Caco-2 (cell line): ENCODE measurements at regions not wholly inside any gene's neighbourhood (a gene's known extent, or its start where the extent isn't known, plus 50 kb on each side); places are given as distances from the start of the nearest gene placed in this dataset.

ENCODE experiments used
- BruUV-seq: library from RNA; stranded (reverse); fragments of 400-500 nt; replicated peaks from 2 replicates; lab custom pipeline; 2021; lab: Mats Ljungman, UMichigan
- CTCF ChIA-PET: fragments of 300-600 bp; sonication (Branson Sonifier 250); formaldehyde crosslinking; loops from one replicate; lab custom pipeline; 2022; ENCODE audit warnings: antibody characterized with exemption; lab: Charles Lee
- POLR2A ChIA-PET: fragments of 300-600 bp; sonication (Branson Sonifier 250); formaldehyde crosslinking; loops from one replicate; lab custom pipeline; 2022; ENCODE audit warnings: antibody characterized with exemption; lab: Charles Lee
- DNase-seq, 2 experiments: peaks; one replicate each; pipeline versions ENCODE4 v3.0.0 to v3.0.0-alpha.2; 2020 to 2022
- H3K27me3 ChIP-seq: replicated peaks from 2 replicates; pipeline ENCODE4 v1.6.0; 2011; ENCODE audit warnings: low read length; ENCODE audit not compliant: control insufficient read depth, insufficient read depth
- H3K36me3 ChIP-seq: 2 replicates; pipeline ENCODE4 v1.5.1; 2011; ENCODE audit warnings: low read length; ENCODE audit not compliant: control insufficient read depth, insufficient read depth
- H3K4me1 ChIP-seq: fragments of 250-450 bp; sonication (Bioruptor Pico); 2 replicates; pipeline ENCODE4 v1.5.1; 2020; ENCODE audit warnings: mild to moderate bottlenecking
- H3K4me3 ChIP-seq: 2 replicates; pipeline ENCODE4 v1.5.1; 2011; ENCODE audit warnings: low read depth, mild to moderate bottlenecking, control low read depth, low read length
- H3K9me3 ChIP-seq: fragments of 250-450 bp; sonication (Bioruptor Pico); 2 replicates; pipeline ENCODE4 v1.5.1; 2020; ENCODE audit warnings: mild to moderate bottlenecking, moderate library complexity
- H3K27ac Mint-ChIP-seq: one replicate; pipeline ENCODE4 v1.8.0; 2022; ENCODE audit warnings: mixed read lengths; ENCODE audit not compliant: unreplicated experiment
- H3K27me3 Mint-ChIP-seq: one replicate; pipeline ENCODE4 v1.8.0; 2022; ENCODE audit warnings: mixed read lengths; ENCODE audit not compliant: insufficient read depth, unreplicated experiment
- H3K36me3 Mint-ChIP-seq: one replicate; pipeline ENCODE4 v1.8.0; 2022; ENCODE audit warnings: mild to moderate bottlenecking, mixed read lengths; ENCODE audit not compliant: insufficient read depth, unreplicated experiment
- H3K4me1 Mint-ChIP-seq: one replicate; pipeline ENCODE4 v1.8.0; 2022; ENCODE audit warnings: low read depth, mixed read lengths; ENCODE audit not compliant: unreplicated experiment
- H3K4me3 Mint-ChIP-seq: one replicate; pipeline ENCODE4 v1.8.0; 2022; ENCODE audit warnings: mild to moderate bottlenecking, moderate library complexity, mixed read lengths; ENCODE audit not compliant: unreplicated experiment
- H3K9me3 Mint-ChIP-seq: one replicate; pipeline ENCODE4 v1.8.0; 2022; ENCODE audit warnings: mixed read lengths; ENCODE audit not compliant: unreplicated experiment
- CTCF ChIP-seq, 2 experiments: fragments of 200-600 bp in 1 of 2; IDR thresholded peaks; 1 replicate in 1 of 2; 2 replicates in 1 of 2; pipeline versions ENCODE4 v1.5.1 to v1.8.0; 2011 to 2022; ENCODE audit warnings: antibody characterized with exemption in 1 of 2, control low read depth in 1 of 2, inconsistent platforms in 1 of 2, low read depth in 1 of 2, low read length in 1 of 2, mild to moderate bottlenecking in 1 of 2, moderate library complexity in 1 of 2; ENCODE audit not compliant: insufficient read depth in 1 of 2, severe bottlenecking in 1 of 2, unreplicated experiment in 1 of 2
- intact Hi-C: fragments of 100-400 bp; cut with micrococcal nuclease; formaldehyde crosslinking; loops from one replicate; pipeline ENCODE4 v1.10.0; 2022; ENCODE audit not compliant: unreplicated experiment

- ChIA-PET POLR2A (no interaction called here), CTCF (interaction anchor here (1.0 to 1.3 kb wide), 5 partner anchors 8 to 829 kb away, joined by 3 to 4 read pairs (median 3); no protein-coding TSS in a partner anchor)
- Histone ChIP-seq H3K9me3 (no peaks in the 10 kb centered on the region), H3K36me3 (no peaks in the 10 kb centered on the region), H3K27me3 (no peaks in the 10 kb centered on the region), H3K4me3 (no peak overlapping the region), H3K4me1 (peaks cover 7% of the 10 kb centered on the region)
- H3K4me3 Mint-ChIP-seq, result no peak overlapping the region
- TF ChIP-seq CTCF (IDR thresholded peaks at IDR 0.05; ENCODE audit: insufficient read depth in 1 of 2, low read depth in 1 of 2, low read length in 1 of 2, severe bottlenecking in 1 of 2, unreplicated experiment in 1 of 2), result peak; percentile 96
- BruUV-seq, result no TSS peak
- peak; percentile 54 to 65 for DNase-seq
- no peaks in the 10 kb centered on the region for H3K36me3 Mint-ChIP-seq
- H3K4me1 Mint-ChIP-seq, result peaks cover 7% of the 10 kb centered on the region
- intact Hi-C loops, result loop anchor here (1.0 to 10.0 kb wide), 5 partner anchors 88 to 821 kb away; no protein-coding TSS in a partner anchor
- H3K27ac Mint-ChIP-seq, result no peak overlapping the region
- H3K27me3 Mint-ChIP-seq, result peaks cover 3% of the 10 kb centered on the region
- H3K9me3 Mint-ChIP-seq, result no peaks in the 10 kb centered on the region
These were observed 452.3 kb downstream of the RAB38 start for GRCh38 chr11:87722756-87723565.

GRCh38 chr11:87719326-87720073, 455.7 kb downstream of the RAB38 start:
- POLR2A ChIA-PET, result no interaction called here
- no peak overlapping the region for H3K4me3 Mint-ChIP-seq

More at GRCh38 chr11:87719326-87720073, 455.7 kb downstream of the RAB38 start:
- Mint-ChIP-seq H3K27me3 (peaks cover 3% of the 10 kb centered on the region), H3K36me3 (no peaks in the 10 kb centered on the region), H3K27ac (no peak overlapping the region), H3K9me3 (no peaks in the 10 kb centered on the region), H3K4me1 (peaks cover 7% of the 10 kb centered on the region)
- DNase-seq, result no peak
- intact Hi-C loops, result loop anchor here (10.0 kb wide), 1 partner anchor 145 kb away; no protein-coding TSS in a partner anchor
- CTCF ChIA-PET, result interaction anchor here (0.7 kb wide), 1 partner anchor 46 kb away, joined by 3 read pairs; no protein-coding TSS in a partner anchor
- no TSS peak for BruUV-seq
- Histone ChIP-seq H3K4me1 (peaks cover 7% of the 10 kb centered on the region), H3K27me3 (no peaks in the 10 kb centered on the region), H3K36me3 (no peaks in the 10 kb centered on the region), H3K4me3 (no peak overlapping the region), H3K9me3 (no peaks in the 10 kb centered on the region)
- TF ChIP-seq CTCF (IDR thresholded peaks at IDR 0.05; ENCODE audit: insufficient read depth in 1 of 2, low read depth in 1 of 2, low read length in 1 of 2, severe bottlenecking in 1 of 2, unreplicated experiment in 1 of 2), result no peak
